Nephron (organoid): ENCODE measurements at regions not wholly inside any gene's neighbourhood (a gene's known extent, or its start where the extent isn't known, plus 50 kb on each side); places are given as distances from the start of the nearest gene placed in this dataset.

Source experiments
- H3K27ac Mint-ChIP-seq, 3 experiments: 2 replicates each; pipeline ENCODE4 v1.8.0; 2020; ENCODE audit warnings: mixed read lengths in 3 of 3, mild to moderate bottlenecking in 2 of 3, moderate library complexity in 1 of 3
- H3K27me3 Mint-ChIP-seq: 2 replicates; pipeline ENCODE4 v1.8.0; 2021; ENCODE audit warnings: low read depth, mild to moderate bottlenecking, moderate library complexity, mixed read lengths
- H3K36me3 Mint-ChIP-seq: 2 replicates; pipeline ENCODE4 v1.8.0; 2020; ENCODE audit warnings: low read depth, mixed read lengths
- H3K4me1 Mint-ChIP-seq: 2 replicates; pipeline ENCODE4 v1.8.0; 2020; ENCODE audit warnings: mixed read lengths
- H3K4me3 Mint-ChIP-seq, 3 experiments: 2 replicates each; pipeline ENCODE4 v1.8.0; 2020; ENCODE audit warnings: mild to moderate bottlenecking in 3 of 3, mixed read lengths in 3 of 3, moderate library complexity in 2 of 3
- H3K9me3 Mint-ChIP-seq: 2 replicates; pipeline ENCODE4 v1.8.0; 2020; ENCODE audit warnings: mixed read lengths
- CTCF ChIP-seq, 3 experiments: fragments of 200-600 bp; sonication (generic); IDR thresholded peaks; one replicate each; pipeline ENCODE4 v1.5.0; 2021; ENCODE audit warnings: antibody characterized with exemption in 3 of 3; ENCODE audit not compliant: unreplicated experiment in 3 of 3

- TF ChIP-seq CTCF (IDR thresholded peaks at IDR 0.05; ENCODE audit: unreplicated experiment in 3 of 3) = no peak
- Mint-ChIP-seq H3K36me3 (no peaks in the 10 kb centered on the region), H3K4me1 (no peaks in the 10 kb centered on the region), H3K4me3 (no peak overlapping the region), H3K27me3 (peaks cover 4% of the 10 kb centered on the region), H3K27ac (no peak overlapping the region), H3K9me3 (no peaks in the 10 kb centered on the region)
Measured at GRCh38 chr16:66289051-66289680, 77.3 kb upstream of the CDH5 start.

- peaks cover 4% of the 10 kb centered on the region for H3K27me3 Mint-ChIP-seq
- H3K27ac Mint-ChIP-seq = no peak overlapping the region
- peaks cover 4% of the 10 kb centered on the region for H3K9me3 Mint-ChIP-seq
- TF ChIP-seq CTCF (IDR thresholded peaks at IDR 0.05; ENCODE audit: unreplicated experiment in 3 of 3) = no peak
- H3K4me3 Mint-ChIP-seq = no peak overlapping the region
- no peaks in the 10 kb centered on the region for H3K36me3 Mint-ChIP-seq
- no peaks in the 10 kb centered on the region for H3K4me1 Mint-ChIP-seq
Measured at GRCh38 chr16:66287926-66288325, 78.6 kb upstream of the CDH5 start.

GRCh38 chr16:66287416-66287815 is 79.1 kb upstream of the CDH5 start:
- peaks cover under 1% of the 10 kb centered on the region for H3K27me3 Mint-ChIP-seq
- no peak overlapping the region for H3K4me3 Mint-ChIP-seq
- H3K27ac Mint-ChIP-seq = no peak overlapping the region
- peaks cover 4% of the 10 kb centered on the region for H3K9me3 Mint-ChIP-seq
- H3K4me1 Mint-ChIP-seq = no peaks in the 10 kb centered on the region
- H3K36me3 Mint-ChIP-seq = no peaks in the 10 kb centered on the region
- TF ChIP-seq CTCF (IDR thresholded peaks at IDR 0.05; ENCODE audit: unreplicated experiment in 3 of 3) = no peak

GRCh38 chr16:66286527-66286926 is 80.0 kb upstream of the CDH5 start:
- no peak for TF ChIP-seq CTCF (IDR thresholded peaks at IDR 0.05; ENCODE audit: unreplicated experiment in 3 of 3)

GRCh38 chr16:66278604-66279262 is 87.8 kb upstream of the CDH5 start:
- Mint-ChIP-seq H3K9me3 (peaks cover 47% of the 10 kb centered on the region), H3K4me3 (no peak overlapping the region)

More at GRCh38 chr16:66286527-66286926, 80.0 kb upstream of the CDH5 start:
- no peaks in the 10 kb centered on the region for H3K36me3 Mint-ChIP-seq
- H3K27ac Mint-ChIP-seq = no peak overlapping the region
- H3K9me3 Mint-ChIP-seq = peaks cover 9% of the 10 kb centered on the region
- no peak overlapping the region for H3K4me3 Mint-ChIP-seq
- no peaks in the 10 kb centered on the region for H3K27me3 Mint-ChIP-seq
- no peaks in the 10 kb centered on the region for H3K4me1 Mint-ChIP-seq

More at GRCh38 chr16:66278604-66279262, 87.8 kb upstream of the CDH5 start:
- Mint-ChIP-seq H3K27me3 (no peaks in the 10 kb centered on the region), H3K4me1 (peaks cover 7% of the 10 kb centered on the region), H3K36me3 (peaks cover 20% of the 10 kb centered on the region), H3K27ac (no peak overlapping the region)
- TF ChIP-seq CTCF (IDR thresholded peaks at IDR 0.05; ENCODE audit: unreplicated experiment in 3 of 3) = no peak
